T-helper 2 cell treated with Interferon-gamma antibody and Interleukin-4, amounts not matched to agents 100 ng/mL and 5 ng/mL, for 36 hours (primary cell): ENCODE measurements at regions not wholly inside any gene's neighbourhood (a gene's known extent, or its start where the extent isn't known, plus 50 kb on each side); places are given as distances from the start of the nearest gene placed in this dataset.

Experiments used
- intact Hi-C: fragments of 100-400 bp; cut with micrococcal nuclease; formaldehyde crosslinking; loops from one replicate; pipeline ENCODE4 v1.15.1; 2023

GRCh38 chr2:120565095-120565460 is 170.6 kb upstream of the GLI2 start:
- intact Hi-C loops: no loop called here

DNA sequence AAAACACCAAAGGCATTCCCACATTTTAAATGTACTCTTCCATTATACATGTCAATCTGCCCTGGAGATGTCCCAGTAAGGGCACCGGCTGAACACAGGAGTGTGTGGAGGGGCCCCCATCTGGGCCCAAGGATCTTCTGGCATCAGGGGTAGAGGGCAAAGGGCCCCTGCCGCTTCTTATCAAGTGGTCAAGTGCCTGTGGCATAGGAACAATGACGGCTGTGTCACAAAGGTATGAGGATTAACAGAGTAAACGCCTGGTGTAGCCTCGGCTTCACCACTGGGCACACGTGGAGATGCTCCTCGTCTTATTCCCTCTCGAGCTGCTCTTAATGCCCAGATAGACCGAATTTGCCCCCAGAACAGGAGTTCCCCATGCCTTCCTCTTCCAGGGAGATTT is 169.7 kb upstream of the GLI2 start:
- intact Hi-C loops: no loop called here

GRCh38 chr2:120566331-120567035 is 169.2 kb upstream of the GLI2 start:
- intact Hi-C loops: no loop called here

GRCh38 chr2:120567128-120567527 is 168.5 kb upstream of the GLI2 start:
- intact Hi-C loops: no loop called here

DNA sequence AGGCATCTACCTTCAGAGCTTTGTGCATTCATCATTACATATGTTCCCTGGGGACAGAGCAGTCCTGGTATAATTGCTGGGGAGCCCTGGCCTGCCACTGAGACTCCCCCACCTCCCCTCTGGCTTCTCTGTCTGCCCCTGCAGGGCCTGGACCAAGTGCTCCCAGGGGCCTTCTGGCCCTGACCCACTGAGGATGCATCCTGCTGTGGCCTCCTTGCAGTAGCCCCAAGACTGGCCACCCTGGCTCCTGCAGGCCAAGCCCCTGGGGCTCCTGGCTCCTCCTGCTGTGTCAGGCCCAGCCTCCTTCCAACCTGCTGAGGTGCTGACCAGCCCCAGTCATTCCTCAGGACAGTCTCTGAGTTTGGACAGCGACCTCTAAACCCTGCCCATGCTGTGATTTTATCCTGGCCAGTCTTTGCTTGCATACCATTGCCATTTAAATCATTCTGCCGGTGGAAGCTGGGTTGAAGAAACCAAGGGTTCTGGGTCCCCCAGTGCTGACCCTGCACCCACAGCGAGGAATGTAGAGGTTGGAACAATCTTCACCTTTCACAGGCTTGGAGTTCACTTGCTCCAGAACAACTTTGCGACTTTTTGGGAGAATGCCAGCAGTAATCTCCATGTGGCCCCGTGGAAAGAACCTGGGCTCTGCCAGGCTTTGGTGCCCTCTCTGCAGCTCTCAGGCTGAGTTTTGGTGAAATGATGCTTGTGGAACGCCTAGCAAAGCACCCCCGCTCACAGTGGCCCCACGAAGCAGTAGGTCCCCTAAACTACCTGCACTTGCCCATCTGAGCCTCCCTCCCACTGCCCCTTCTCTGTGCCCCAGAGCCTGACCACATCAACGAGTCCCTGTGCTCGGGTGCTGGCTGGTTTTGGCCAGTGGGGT is 167.3 kb upstream of the GLI2 start:
- intact Hi-C loops: no loop called here

GRCh38 chr2:120568975-120569268 is 166.7 kb upstream of the GLI2 start:
- intact Hi-C loops: no loop called here

DNA sequence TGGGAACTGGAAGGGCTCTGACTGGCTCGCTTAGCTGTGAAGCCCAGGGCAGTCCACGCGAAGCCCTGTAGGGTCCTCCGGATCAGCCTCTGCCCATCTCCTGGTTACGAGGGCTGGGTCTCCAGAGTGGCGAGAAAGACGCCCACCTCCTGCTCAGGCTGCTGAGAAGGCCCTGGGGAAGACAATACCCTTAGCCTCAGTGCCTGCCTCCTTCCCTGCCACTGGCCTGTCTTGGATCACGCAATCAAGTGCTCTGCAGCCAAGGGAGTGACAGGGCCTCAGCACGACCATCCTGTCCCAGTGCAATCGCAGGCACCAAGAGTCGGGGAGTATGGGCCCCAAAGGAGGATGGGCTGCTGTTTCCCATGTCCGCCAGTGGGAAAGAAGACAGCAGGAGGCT is 165.7 kb upstream of the GLI2 start:
- intact Hi-C loops: no loop called here

DNA sequence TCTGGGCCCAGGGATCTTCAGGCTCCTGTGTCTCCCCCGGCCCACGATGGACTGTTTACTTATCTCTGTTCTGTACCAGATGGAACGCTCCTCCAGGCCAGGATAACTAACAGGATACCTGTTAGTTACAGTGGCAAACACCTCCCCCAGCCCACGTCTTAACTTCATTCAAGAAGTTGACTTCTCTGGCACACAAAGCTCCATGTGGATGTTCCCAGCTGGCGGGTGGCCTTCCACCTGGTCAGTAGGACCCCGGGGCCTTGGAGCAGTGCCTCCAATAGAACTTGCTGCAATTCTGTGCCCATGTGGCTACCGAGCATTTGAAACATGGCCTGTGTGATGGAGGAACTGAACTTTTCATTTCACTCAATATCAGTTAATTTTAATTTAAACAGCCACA is 165.1 kb upstream of the GLI2 start:
- intact Hi-C loops: no loop called here

DNA sequence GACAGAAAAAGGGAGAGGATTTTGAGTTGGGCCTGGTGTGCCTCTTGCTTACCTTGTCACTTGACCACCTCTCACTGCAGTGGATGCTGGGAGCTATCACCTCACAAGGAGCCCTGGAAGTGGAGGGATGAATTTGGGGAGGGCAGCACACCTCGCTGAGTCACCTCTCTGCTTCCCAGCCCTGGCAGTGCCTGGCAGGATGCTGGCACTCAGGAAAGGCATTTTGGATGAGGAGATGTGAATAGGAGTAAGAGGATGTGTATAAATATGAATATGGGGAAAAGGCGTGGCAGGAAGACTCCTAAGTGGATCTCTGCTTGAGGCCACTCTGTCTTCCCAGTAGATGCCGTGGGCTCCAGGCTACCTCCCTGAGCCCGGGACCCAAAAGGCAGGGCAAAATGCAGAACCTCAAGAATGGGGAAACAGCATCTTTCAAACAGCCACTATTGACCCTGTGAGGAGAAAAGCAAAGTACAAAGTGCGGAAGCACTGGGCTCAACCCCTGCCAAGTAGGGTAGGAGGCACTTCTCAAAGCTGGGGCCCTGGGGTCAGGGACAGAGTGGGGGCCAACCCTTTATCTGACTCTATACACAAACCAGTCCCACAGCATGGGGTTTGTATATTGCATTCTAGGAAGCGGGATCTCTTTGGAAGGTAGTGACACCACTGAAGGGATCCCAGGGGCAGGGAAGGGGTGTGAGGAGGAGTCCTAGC is 164.5 kb upstream of the GLI2 start:
- intact Hi-C loops: no loop called here

- intact Hi-C loops: no loop called here
These were observed 163.4 kb upstream of the GLI2 start for GRCh38 chr2:120572226-120572625.

- intact Hi-C loops: no loop called here
These were observed 161.0 kb upstream of the GLI2 start for GRCh38 chr2:120574620-120575019.

DNA sequence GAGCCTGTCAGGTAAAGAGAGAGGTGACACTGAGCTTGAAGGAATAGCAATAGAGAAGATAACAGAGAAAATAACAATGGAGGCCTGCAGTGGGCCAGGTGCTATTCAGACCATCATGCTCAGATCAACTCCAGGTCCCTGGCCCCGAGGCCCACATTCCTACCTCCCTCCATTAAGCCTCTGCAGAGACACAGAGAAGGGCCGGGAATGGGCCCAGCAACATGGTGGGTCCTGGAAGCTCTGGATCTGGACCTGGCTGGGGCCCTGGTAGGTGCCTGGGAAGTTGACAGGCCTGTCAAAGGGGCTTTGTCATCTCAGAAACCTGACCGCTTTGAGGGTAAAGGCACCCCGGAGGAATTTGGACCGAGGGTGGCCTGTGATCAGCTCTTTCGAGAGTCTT is 159.7 kb upstream of the GLI2 start:
- intact Hi-C loops: no loop called here

- intact Hi-C loops: no loop called here
These were observed 158.9 kb upstream of the GLI2 start for GRCh38 chr2:120576509-120577474.

- intact Hi-C loops: no loop called here
These were observed 157.9 kb upstream of the GLI2 start for GRCh38 chr2:120577721-120578295.

- intact Hi-C loops: no loop called here
These were observed 156.9 kb upstream of the GLI2 start for GRCh38 chr2:120578576-120579352.

- intact Hi-C loops: no loop called here
These were observed 155.6 kb upstream of the GLI2 start for GRCh38 chr2:120579916-120580685.

GRCh38 chr2:120580709-120581108 is 155.0 kb upstream of the GLI2 start:
- intact Hi-C loops: no loop called here

- intact Hi-C loops: no loop called here
These were observed 152.5 kb upstream of the GLI2 start for GRCh38 chr2:120583121-120583520.

DNA sequence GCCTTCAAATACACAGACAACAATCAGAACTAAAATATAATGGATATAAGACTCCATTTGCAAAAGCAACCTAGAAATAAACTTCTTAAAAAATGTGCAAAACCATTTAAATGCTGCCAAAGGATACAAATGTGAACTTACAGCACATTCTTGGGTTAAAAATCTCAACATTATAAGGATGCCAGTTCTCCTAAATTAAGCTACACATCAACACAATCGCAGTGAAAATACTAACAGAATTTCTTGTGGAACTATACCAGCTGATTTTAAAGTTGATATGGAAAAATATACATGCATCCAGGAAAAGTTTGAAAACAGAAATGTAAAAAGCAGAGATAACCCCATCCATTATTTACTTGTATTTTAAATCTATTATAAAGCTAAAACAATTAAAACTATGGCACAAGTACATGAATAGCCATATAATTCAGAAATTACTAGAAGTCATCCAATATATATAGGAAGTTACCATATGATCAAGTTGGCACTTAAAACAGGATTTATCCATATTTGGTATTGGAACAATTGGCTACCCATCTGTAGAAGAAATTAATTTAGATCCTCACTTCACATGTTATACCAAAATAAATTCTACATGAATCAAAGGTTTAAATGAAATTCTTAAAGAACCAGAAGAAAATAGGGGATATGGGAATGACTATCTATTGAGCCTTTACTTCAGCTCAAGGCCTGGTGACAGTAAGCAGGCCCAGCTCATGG is 151.7 kb upstream of the GLI2 start:
- intact Hi-C loops: no loop called here
